Esophagus muscularis mucosa (tissue), 4 donors: ENCODE measurements at regions not wholly inside any gene's neighbourhood (a gene's known extent, or its start where the extent isn't known, plus 50 kb on each side); places are given as distances from the start of the nearest gene placed in this dataset.

Source experiments
- CTCF ChIP-seq, 3 experiments: fragments of 200-600 bp in 2 of 3; fragments of 450-650 bp in 1 of 3; sonication (generic) in 2 of 3; IDR thresholded peaks; one replicate each; pipeline ENCODE4 v1.5.1; 2017 to 2019; ENCODE audit warnings: antibody characterized with exemption in 3 of 3, mild to moderate bottlenecking in 2 of 3, moderate library complexity in 1 of 3
- EP300 ChIP-seq: sonication (generic); formaldehyde crosslinking; IDR thresholded peaks from one replicate; pipeline ENCODE4 v1.6.1; 2017; ENCODE audit warnings: antibody characterized with exemption
- POLR2A ChIP-seq: fragments of 450-650 bp; IDR thresholded peaks from one replicate; pipeline ENCODE4 v1.6.1; 2017; ENCODE audit warnings: antibody characterized with exemption, moderate library complexity, mild to moderate bottlenecking, low read depth
- POLR2AphosphoS5 ChIP-seq, 2 donors: sonication (generic); formaldehyde crosslinking; IDR thresholded peaks; one replicate each; pipeline ENCODE4 v1.6.1; 2017; ENCODE audit warnings: antibody characterized with exemption in 2 of 2

GRCh38 chr10:78685466-78686103 lies 383.2 kb upstream of the ZMIZ1 start:
- TF ChIP-seq POLR2A (no peak), EP300 (no peak), CTCF (IDR thresholded peaks at IDR 0.05) (no peak), POLR2AphosphoS5 (IDR thresholded peaks at IDR 0.05) (no peak)
